ENCODE measurements at regions not wholly inside any gene's neighbourhood (a gene's known extent, or its start where the extent isn't known, plus 50 kb on each side); places are given as distances from the start of the nearest gene placed in this dataset.

- DNase-seq: no peak
These were observed 203.4 kb downstream of the NDFIP2 start for GRCh38 chr13:79684371-79684770.

- DNase-seq: no peak
These were observed 201.2 kb downstream of the NDFIP2 start for GRCh38 chr13:79682164-79682563.

- DNase-seq: no peak
These were observed 200.1 kb downstream of the NDFIP2 start for GRCh38 chr13:79681069-79681468.

GRCh38 chr13:79680485-79680884 is 199.5 kb downstream of the NDFIP2 start:
- no peak for DNase-seq

GRCh38 chr13:79679334-79679733 is 198.4 kb downstream of the NDFIP2 start:
- DNase-seq: peak; percentile 29

GRCh38 chr13:79678100-79678499 is 197.1 kb downstream of the NDFIP2 start:
- peak; percentile 81 for DNase-seq

- no peak for DNase-seq
These were observed 195.1 kb downstream of the NDFIP2 start for GRCh38 chr13:79675931-79676660.

- DNase-seq: no peak
These were observed 194.0 kb downstream of the NDFIP2 start for GRCh38 chr13:79674765-79675515.

- DNase-seq: no peak
These were observed 193.0 kb downstream of the NDFIP2 start for GRCh38 chr13:79673993-79674377.

- DNase-seq: no peak
These were observed 192.5 kb downstream of the NDFIP2 start for GRCh38 chr13:79673310-79673992.

- no peak for DNase-seq
These were observed 190.5 kb downstream of the NDFIP2 start for GRCh38 chr13:79671420-79671819.

- no peak for DNase-seq
These were observed 187.3 kb downstream of the NDFIP2 start for GRCh38 chr13:79668201-79668752.

- DNase-seq: no peak
These were observed 186.8 kb downstream of the NDFIP2 start for GRCh38 chr13:79667771-79668170.

- DNase-seq: no peak
These were observed 183.2 kb downstream of the NDFIP2 start for GRCh38 chr13:79663977-79664636.

- no peak for DNase-seq
These were observed 182.5 kb downstream of the NDFIP2 start for GRCh38 chr13:79663435-79663834.

GRCh38 chr13:79662882-79663281 is 181.9 kb downstream of the NDFIP2 start:
- DNase-seq: no peak

- DNase-seq: no peak
These were observed 179.4 kb downstream of the NDFIP2 start for GRCh38 chr13:79660361-79660760.

- DNase-seq: no peak
These were observed 178.2 kb downstream of the NDFIP2 start for GRCh38 chr13:79659121-79659521.

GRCh38 chr13:79658333-79658975 is 177.5 kb downstream of the NDFIP2 start:
- DNase-seq: no peak

GRCh38 chr13:79655509-79655908 is 174.6 kb downstream of the NDFIP2 start:
- DNase-seq: no peak

- DNase-seq: peak; percentile 12
These were observed 173.6 kb downstream of the NDFIP2 start for GRCh38 chr13:79654520-79654919.

GRCh38 chr13:79650688-79651087 is 169.7 kb downstream of the NDFIP2 start:
- DNase-seq: no peak
